ENCODE measurements at regions not wholly inside any gene's neighbourhood (a gene's known extent, or its start where the extent isn't known, plus 50 kb on each side); places are given as distances from the start of the nearest gene placed in this dataset.

DNA sequence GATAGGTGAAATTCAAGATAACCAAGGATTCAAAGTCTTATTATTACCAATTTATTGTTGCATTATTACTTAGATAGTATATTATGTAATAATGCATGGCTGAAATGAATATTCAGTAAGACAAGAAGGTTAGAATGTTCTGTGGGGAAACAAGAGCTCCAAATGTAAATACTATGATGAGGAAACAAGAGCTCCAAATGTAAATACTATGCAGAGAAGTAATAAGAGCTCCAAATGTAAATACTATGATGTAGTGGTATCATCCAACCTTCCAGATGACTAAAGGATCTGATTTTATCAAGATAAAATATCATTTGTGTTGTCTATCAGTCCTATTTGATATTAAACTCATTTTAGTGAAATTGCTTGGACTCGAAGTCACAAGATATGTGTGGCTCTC is 82.2 kb upstream of the PCDH18 start:
- no peak overlapping the region for H3K4me3 Mint-ChIP-seq (ENCODE audit: unreplicated experiment)
- H3K9me3 Mint-ChIP-seq (ENCODE audit: unreplicated experiment) = no peaks in the 10 kb centered on the region
- DNase-seq = no peak
- no peaks in the 10 kb centered on the region for H3K4me1 Mint-ChIP-seq (ENCODE audit: low read depth, unreplicated experiment)
- TF ChIP-seq, protein P1, sequence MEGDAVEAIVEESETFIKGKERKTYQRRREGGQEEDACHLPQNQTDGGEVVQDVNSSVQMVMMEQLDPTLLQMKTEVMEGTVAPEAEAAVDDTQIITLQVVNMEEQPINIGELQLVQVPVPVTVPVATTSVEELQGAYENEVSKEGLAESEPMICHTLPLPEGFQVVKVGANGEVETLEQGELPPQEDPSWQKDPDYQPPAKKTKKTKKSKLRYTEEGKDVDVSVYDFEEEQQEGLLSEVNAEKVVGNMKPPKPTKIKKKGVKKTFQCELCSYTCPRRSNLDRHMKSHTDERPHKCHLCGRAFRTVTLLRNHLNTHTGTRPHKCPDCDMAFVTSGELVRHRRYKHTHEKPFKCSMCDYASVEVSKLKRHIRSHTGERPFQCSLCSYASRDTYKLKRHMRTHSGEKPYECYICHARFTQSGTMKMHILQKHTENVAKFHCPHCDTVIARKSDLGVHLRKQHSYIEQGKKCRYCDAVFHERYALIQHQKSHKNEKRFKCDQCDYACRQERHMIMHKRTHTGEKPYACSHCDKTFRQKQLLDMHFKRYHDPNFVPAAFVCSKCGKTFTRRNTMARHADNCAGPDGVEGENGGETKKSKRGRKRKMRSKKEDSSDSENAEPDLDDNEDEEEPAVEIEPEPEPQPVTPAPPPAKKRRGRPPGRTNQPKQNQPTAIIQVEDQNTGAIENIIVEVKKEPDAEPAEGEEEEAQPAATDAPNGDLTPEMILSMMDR (IDR thresholded peaks at IDR 0.05; ENCODE audit: partially characterized antibody, unreplicated experiment) = no peak
- H3K27ac Mint-ChIP-seq (ENCODE audit: unreplicated experiment) = no peak overlapping the region
- no peaks in the 10 kb centered on the region for H3K27me3 Mint-ChIP-seq (ENCODE audit: unreplicated experiment)
- H3K36me3 Mint-ChIP-seq (ENCODE audit: unreplicated experiment) = no peaks in the 10 kb centered on the region

DNA sequence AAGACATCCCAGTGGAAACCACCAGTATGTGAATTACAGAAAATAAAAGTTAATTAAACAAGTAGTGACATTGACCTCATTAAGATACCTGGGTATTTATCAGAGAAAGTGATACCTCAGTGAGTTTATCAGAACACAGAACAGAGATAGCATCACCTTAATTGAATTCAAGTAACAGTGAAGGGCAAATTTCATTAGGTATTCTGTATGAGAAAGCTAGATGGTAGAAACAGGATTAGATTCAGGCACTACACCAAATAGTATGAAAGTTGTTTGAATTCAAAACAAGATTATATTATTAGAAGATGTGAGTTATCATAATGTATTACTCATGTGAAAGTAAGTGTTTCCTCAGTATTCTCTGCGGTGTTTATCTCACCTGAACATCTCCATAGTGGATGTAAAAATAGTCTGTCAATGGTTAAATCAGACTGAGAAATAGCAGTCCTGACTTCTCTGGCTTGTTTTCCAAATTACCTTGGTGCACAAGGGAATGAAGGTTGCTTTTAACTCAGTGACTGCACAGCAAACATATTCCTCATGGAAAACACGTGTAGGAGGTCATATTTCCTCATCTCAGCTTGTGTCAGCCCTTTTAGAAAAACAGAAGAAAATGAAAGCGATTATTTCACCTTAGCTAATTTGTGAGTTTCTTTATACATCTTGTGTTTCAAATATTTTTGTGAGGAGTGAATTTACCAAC is 79.9 kb upstream of the PCDH18 start:
- DNase-seq = no peak
- Mint-ChIP-seq H3K27me3 (ENCODE audit: unreplicated experiment) (no peaks in the 10 kb centered on the region), H3K27ac (ENCODE audit: unreplicated experiment) (no peak overlapping the region), H3K9me3 (ENCODE audit: unreplicated experiment) (no peaks in the 10 kb centered on the region), H3K4me1 (ENCODE audit: low read depth, unreplicated experiment) (no peaks in the 10 kb centered on the region), H3K4me3 (ENCODE audit: unreplicated experiment) (no peak overlapping the region), H3K36me3 (ENCODE audit: unreplicated experiment) (no peaks in the 10 kb centered on the region)
- TF ChIP-seq, protein P1 (IDR thresholded peaks at IDR 0.05; ENCODE audit: partially characterized antibody, unreplicated experiment) = no peak

DNA sequence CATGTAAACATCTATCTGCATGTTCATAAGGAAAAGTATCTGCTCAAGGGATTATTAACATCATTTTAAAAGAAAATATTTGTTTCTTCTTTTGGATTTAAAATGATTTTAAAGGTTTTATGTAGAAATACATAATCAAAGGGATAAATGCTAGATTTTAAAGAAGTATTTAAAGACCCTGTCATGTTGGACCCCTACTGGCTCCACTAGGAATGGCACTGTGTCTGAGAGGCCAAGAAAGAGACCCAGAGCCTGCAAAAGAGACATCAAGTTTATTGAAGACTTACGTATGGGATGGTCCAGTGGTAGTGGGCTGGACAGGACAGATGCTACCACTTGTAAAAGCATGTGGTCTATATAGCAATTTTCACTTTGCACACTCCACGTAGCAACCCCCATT is 78.7 kb upstream of the PCDH18 start:
- H3K4me1 Mint-ChIP-seq (ENCODE audit: low read depth, unreplicated experiment) = no peaks in the 10 kb centered on the region
- no peaks in the 10 kb centered on the region for H3K27me3 Mint-ChIP-seq (ENCODE audit: unreplicated experiment)
- no peak overlapping the region for H3K27ac Mint-ChIP-seq (ENCODE audit: unreplicated experiment)
- H3K36me3 Mint-ChIP-seq (ENCODE audit: unreplicated experiment) = no peaks in the 10 kb centered on the region
- DNase-seq = peak; percentile 34
- no peaks in the 10 kb centered on the region for H3K9me3 Mint-ChIP-seq (ENCODE audit: unreplicated experiment)
- TF ChIP-seq, protein P1 (IDR thresholded peaks at IDR 0.05; ENCODE audit: partially characterized antibody, unreplicated experiment) = peak; percentile 79
- no peak overlapping the region for H3K4me3 Mint-ChIP-seq (ENCODE audit: unreplicated experiment)

DNA sequence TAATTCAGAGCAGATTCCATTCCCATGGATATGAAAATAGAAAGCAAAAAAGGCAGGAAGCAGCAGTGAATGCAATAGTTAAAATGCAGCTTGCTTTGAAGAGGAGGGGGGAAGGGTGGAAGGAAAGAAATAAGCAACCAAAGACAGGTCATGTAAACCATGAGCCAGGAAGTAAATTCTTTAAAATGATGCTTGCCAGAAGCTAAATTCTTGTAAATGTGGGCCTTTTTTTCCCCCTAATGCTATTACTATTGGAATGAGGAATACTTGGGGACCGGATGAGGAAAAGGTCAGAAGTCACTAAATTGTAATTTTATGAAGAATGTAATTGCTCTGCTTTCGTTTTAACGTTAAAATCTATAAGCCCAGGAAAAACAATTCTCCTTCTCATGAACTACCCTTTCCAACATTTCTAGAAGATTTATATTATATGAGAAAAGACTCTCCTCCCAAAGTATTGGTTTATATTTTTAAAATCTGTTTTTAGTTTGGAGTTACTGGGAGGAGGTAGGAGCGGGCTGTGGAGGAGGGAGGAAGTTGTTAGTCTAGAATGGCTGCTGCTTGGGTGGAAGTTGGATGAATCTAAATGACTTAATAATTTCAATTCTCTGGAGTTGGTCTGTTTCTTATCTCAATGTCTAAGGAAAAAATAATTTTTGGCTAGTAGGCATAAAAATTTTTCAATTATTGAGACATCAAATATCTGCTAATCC is 77.6 kb upstream of the PCDH18 start:
- Mint-ChIP-seq H3K36me3 (ENCODE audit: unreplicated experiment) (no peaks in the 10 kb centered on the region), H3K9me3 (ENCODE audit: unreplicated experiment) (no peaks in the 10 kb centered on the region), H3K4me3 (ENCODE audit: unreplicated experiment) (no peak overlapping the region), H3K27ac (ENCODE audit: unreplicated experiment) (no peak overlapping the region), H3K4me1 (ENCODE audit: low read depth, unreplicated experiment) (no peaks in the 10 kb centered on the region), H3K27me3 (ENCODE audit: unreplicated experiment) (no peaks in the 10 kb centered on the region)
- no peak for DNase-seq
- TF ChIP-seq, protein P1 (IDR thresholded peaks at IDR 0.05; ENCODE audit: partially characterized antibody, unreplicated experiment) = no peak

DNA sequence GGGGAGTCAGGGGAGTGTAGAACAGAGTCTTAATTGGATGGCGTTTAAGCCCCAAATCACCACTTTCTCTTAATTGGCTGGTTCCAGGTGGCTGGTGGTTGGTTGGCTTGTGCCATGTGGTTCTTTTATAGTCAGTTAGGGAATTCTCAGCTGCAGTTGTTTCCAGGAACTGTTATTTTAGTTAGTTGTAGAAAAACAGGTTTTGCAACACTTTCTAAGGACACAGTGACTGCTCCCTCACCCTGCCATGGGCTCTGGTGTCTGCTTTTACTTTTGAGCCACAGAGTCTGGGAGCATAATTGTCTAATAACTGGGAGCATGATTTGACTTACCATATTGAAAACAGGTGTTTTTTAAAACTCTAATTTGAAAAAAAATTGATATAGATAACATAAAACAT is 75.8 kb upstream of the PCDH18 start:
- no peak for DNase-seq
- Mint-ChIP-seq H3K27me3 (ENCODE audit: unreplicated experiment) (no peaks in the 10 kb centered on the region), H3K4me3 (ENCODE audit: unreplicated experiment) (no peak overlapping the region), H3K36me3 (ENCODE audit: unreplicated experiment) (no peaks in the 10 kb centered on the region), H3K27ac (ENCODE audit: unreplicated experiment) (no peak overlapping the region), H3K9me3 (ENCODE audit: unreplicated experiment) (no peaks in the 10 kb centered on the region), H3K4me1 (ENCODE audit: low read depth, unreplicated experiment) (peaks cover 4% of the 10 kb centered on the region)
- TF ChIP-seq, protein P1 (IDR thresholded peaks at IDR 0.05; ENCODE audit: partially characterized antibody, unreplicated experiment) = no peak

Data from glutamatergic neuron (in vitro differentiated cells).